GM11168 (cell line): ENCODE measurements at regions not wholly inside any gene's neighbourhood (a gene's known extent, or its start where the extent isn't known, plus 50 kb on each side); places are given as distances from the start of the nearest gene placed in this dataset.
"Not testable (repeated sequence)": the region's sequence is repeated elsewhere in the genome, so short reads cannot be mapped to it uniquely, and the experiment has no call there.

Experiments used
- in situ Hi-C: fragments of 300-500 bp; cut with MboI; formaldehyde crosslinking; loops from one replicate; pipeline ENCODE4 v1.12.0; 2022; ENCODE audit warnings: low sequenced_read_pairs; ENCODE audit not compliant: unreplicated experiment

DNA sequence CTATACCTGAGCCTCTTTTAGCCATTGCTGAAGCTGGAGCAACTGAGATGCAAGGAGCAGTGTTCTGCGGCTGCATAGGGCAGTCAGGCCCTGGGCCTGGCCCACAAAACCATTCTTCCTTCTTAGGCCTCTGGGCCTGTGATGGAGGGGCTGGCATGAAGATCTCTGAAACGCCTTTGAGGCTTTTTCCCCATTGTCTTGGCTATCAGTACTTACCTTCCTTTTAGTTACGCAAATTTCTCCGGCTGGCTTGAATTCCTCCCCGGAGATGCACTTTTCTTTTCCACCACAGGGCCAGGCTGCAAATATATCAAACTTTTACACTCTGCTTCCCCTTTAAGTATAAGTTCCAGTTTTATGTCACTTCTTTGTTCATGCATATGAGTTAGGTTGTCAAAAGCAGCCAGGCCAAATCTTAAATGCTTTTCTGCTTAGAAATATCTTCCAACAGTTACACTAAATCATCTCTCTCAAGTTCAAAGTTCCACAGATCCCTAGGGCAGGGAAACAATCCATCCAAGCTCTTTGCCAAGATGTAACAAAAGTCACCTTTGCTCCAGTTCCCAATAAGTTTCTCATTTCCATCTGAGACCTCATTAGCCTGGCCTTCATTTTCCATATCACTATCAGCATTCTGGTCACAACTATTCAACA, 194.4 kb upstream of the PCDH7 start:
- in situ Hi-C loops = no loop called here

DNA sequence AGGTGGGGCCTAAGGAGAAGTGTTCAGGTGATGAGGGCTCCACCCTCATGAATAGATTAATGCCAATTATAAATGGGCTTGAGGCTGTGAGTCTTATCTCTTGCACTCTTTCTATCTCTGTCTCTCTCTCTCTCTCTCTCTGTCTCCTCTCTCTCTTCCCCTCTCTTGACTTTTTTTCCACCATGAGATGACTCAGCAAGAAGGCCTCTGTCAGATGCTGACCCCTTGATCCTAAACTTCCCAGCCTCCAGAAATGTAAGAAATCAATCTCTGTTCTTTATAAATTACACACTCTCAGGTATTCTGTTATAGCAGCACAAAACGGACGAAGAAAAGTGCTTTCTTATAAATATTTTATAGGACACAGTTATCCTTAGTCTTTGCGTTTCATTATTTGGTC, 184.9 kb upstream of the PCDH7 start:
- in situ Hi-C loops = no loop called here

DNA sequence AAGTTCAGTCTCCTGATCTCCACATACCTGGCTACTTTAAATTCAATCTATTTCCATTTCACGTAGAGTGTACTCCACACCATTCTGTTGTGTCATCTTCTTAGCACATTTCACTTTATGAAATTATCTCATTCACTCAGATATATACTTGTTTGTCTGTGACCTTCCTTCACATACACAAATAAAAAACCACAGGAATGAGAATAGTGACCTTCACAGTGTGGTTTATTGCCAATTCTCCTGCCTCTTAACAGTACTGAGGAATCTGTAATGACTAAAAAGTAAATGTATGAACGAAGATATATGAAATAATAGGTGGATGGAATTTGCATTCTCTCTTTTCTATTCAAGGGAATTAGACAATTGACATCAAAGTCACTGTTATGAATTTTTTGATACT, 183.9 kb upstream of the PCDH7 start:
- in situ Hi-C loops = no loop called here

DNA sequence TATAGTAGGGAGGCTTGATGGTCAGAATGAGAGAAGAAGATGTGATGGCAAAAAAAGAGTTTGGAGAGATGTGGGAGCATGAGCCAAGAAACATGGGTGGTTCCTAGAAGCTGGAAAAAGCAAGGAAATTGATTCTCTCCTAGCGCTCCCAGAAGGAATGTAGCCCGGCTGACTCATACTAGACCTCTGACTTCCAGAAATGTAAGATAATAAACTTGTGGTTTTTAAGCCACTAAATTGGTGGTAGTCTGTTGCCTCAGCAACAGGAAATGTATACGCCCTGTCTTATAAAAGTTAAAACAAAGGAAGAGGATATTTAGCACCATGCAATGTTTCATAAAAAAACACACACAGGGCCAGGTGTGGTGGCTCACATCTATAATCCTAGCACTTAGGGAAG, 182.7 kb upstream of the PCDH7 start:
- in situ Hi-C loops = no loop called here

DNA sequence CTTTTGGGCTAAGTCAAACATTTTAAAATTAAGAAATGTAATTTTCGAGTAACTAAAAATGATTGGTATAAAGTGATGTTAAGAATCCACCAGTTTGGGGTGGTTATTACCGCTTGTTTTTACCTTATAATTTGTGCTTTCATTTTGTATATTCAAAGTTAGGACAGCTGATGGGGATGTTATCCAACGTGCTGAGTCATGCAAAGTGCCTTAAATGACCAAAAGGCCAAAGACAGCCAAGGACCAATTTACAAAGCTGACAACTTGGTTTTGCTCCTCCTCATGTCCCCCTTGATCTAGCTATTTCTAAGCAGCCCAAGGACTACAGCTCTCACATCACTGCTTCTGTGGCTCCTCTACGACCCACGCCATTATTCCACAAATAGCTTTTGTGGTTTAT, 181.4 kb upstream of the PCDH7 start:
- in situ Hi-C loops = no loop called here

DNA sequence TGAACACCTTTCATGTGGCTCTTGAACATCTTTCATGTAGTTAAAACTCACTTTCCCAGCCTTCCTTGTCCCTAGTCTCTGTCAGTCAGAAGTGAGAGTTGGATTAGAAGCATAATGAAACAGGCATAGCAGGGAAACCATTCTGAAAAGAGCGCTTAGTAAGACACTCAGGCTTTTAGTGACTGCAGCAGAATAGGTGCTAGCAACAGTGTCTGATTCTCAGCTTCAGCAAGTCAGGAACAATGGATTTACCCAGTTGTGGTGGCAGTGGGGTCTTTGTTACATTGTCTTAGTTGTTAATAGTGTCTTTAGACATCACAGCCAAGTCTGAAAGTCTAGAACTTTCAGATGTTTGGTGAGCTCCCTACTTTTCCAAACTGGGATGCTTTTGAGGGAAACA, 177.1 kb upstream of the PCDH7 start:
- in situ Hi-C loops = no loop called here

DNA sequence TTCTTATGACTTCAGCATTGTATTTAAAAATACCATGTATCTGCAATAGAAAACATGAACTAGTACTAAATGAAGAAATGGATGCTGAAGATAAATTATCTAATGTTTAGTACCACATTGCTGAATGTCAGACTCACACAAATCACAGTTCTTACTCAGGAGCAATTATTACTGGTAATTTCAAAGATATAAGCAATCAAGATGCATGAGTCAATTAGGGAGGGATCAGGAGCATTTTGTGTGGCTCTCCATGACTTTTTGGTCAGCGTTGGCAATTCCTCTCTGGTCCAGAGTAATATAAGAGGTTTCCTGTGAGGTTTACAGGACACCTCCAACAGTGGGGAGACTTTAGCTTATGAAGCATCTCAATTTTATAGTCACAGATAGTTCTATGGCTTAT, 167.0 kb upstream of the PCDH7 start:
- in situ Hi-C loops = no loop called here

DNA sequence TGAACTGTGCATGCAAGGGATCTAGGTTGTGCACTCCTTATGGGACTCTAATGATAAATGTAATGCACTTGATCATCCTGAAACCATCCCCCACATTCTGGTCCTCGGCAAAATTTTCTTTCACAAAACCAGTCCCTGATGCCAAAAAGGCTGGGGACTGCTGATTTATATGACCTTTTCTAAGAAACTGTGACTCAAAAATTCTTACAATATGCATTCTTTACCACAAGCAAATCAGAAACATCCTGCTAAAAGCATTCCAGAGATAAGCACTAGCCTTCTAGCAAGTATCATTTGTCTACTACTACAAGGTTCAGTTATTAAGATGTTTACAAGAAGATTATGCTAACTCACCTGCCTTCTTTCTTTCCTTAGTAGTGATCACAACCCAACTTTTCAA, 166.5 kb upstream of the PCDH7 start:
- in situ Hi-C loops = no loop called here

DNA sequence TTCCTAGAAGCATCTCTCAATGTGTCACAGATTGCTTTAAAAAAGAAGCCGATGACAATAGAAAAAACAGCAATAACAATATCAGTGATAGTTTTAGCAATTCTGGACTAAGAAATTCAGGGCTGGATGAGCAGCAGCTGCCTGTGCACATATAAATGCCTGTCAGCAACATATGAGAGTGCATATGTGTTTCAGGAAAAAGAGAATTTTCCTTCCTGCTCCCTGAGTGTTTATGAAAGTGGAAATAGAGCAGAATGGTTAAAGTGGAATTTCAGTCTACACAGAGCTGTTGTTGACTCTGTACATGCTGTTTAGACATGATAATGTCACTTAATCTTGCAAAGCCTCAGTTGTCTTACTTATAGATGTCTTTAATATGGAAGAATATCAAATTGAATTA, 164.4 kb upstream of the PCDH7 start:
- in situ Hi-C loops = no loop called here

DNA sequence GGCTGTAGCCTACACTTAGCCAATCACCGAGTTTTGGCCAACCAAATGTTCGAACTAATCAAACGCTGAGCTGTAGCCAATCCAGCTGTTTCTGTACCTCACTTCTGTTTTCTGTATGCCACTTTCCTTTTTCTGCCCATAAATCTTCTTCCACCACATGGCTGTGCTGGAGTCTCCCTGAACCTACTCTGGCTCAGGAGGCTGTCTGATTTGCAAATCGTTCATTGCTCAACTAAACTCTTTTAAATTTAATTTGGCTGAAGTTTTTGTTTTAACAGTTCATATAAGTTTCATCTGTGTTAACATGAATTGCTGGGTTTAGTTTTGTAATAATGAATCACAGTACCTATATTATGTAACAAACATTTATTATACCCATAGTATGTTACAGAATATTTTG, 160.7 kb upstream of the PCDH7 start:
- in situ Hi-C loops = no loop called here

DNA sequence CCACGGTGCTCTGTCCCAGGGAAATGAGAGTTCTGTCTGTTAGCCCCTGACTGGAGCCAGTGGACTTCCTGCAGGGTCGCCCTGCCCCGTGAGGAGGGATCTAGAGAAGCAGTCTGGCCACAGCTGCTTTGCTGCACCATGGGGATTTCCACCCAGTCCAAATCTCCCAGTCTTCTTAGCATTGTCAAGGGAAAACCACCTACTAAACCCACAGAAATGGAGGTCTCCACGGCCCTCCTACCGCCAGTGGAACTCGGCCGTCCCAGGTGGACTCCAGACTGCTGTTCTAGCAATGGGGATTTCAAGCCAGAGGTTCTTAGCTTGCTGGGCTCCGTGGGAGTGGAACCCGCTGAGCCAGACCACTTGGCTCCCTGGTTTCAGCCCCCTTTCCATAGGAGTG, 133.3 kb upstream of the PCDH7 start:
- in situ Hi-C loops = no loop called here

DNA sequence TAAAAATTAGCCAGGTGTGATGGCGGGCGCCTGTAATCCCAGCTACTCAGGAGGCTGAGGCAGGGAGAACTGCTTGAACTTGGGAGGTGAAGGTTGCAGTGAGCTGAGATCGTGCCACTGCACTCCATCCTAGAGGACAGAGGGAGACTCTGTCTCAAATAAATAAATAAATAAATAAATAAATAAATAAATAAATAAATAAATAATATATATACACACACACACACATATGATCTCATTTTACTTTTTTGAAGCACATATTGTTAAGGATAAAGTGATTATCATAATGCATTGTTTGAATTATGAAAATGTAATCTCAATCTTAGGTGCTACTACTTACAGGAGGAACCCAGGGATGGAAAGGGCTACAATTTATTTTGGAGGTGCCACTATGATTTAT, 130.5 kb upstream of the PCDH7 start:
- in situ Hi-C loops = not testable (repeated sequence)

DNA sequence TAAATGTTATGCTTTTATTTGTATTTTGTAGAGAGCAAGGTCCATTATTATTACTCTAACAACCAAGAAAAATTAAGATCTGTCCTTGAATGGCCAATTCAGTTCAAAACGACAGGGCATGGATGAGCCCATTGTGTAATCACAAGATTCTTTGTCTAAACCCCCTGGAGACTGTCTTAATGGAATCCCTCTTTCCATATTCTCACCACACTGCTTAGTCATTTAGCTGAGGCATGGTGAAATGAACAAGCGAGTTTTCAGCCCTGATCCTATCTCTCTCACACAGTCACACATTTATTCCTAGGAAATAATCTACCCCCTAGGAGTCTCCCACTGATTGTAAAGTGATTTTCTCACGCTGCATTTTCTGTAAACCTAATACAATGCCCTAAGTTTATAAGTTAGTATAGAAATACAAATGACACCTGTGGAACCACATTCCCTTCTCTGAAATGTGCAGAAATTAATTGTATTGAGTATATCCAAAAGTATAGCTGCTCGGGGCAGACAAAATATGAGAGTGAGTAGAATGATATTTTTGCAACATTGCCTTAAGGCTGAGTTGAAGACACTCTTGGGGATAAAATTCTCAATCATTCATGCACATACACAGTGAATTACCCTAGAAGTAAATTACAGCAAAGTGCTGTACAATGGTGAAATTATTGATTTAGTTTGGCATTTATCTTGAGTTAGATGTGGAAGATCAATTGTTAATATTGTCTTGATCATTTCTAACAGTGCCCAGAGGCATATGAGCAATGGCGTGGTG, 119.7 kb upstream of the PCDH7 start:
- in situ Hi-C loops = no loop called here

DNA sequence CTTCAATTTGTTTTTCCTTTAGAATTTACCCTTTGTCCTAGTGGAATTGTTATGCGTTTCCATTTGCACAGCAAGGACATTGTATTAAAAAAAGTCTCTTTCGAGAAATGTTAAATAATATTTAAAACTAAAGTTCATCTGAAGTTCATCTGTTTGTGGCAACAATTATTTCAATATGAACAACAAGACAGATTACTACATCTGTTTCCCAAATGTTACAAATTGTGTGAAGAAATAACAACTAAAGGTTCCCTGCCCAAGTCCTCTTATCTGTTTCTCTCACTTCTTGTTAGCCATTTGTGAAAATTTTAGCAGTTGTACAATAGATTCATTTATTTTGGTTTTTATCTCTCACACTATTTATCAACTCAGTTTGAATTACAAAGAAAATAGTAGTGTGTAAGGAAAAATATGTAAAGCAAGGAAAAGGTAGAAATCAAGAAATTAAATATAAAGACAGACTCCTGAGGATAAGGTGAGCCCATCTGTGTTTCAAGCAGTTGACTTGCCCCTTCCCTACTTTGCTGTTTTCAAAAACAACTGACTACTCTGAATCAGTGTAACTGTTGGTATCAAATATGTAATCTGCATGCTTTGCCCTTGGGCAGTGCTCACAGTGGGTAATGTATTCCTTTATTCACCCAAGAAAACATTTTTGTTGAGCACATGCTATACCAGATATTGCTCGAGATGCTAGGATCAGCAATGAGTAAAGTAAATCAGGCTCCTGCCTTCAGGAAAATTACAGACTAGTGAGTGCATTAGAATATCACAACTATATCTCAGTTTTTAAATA, 118.9 kb upstream of the PCDH7 start:
- in situ Hi-C loops = no loop called here

DNA sequence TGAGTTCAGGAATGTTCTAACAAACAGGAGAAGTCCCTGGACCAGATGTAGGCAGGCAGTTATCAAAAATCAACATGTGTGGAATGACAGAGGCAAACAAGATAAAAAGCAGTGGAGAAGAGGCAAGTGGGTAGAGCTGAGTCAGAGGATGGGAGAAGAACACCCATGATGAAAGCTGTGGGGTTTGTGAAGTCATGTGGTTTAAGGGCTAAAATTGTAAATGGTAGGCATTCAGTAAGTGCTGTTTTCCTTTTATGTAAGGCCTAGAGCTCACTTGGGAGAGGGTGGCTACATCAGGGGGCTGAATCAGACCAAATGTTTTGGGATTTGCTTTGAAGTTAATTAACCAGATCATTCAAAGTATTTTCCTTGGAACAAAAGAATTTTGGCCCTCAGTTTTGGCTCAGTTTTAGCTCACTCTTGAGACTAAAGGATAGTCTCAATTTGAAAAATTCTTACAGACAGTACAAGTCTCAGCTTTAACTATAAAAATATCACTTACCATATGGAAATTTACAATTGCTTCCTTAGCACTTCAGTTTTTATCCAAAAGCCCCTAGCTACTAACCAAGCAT, 114.5 kb upstream of the PCDH7 start:
- in situ Hi-C loops = no loop called here

DNA sequence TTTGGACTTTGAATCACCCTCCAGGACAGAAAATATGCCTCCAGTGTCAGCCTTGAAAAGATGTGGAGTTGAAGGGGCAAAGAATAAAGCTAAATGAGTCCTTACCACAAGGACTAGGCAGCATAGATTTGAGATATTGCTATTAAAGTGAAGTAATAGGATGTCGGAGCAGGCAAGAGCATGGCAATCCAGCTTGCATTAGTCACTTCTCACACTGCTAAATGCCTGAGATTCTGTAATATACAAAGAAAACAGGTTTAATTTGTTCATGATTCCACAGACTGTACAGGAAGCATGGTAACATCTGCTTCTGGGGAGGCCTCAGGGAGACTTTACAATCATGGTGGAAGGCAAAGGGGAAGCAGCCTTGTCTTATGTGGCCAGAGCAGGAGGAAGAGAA, 109.8 kb upstream of the PCDH7 start:
- in situ Hi-C loops = no loop called here

DNA sequence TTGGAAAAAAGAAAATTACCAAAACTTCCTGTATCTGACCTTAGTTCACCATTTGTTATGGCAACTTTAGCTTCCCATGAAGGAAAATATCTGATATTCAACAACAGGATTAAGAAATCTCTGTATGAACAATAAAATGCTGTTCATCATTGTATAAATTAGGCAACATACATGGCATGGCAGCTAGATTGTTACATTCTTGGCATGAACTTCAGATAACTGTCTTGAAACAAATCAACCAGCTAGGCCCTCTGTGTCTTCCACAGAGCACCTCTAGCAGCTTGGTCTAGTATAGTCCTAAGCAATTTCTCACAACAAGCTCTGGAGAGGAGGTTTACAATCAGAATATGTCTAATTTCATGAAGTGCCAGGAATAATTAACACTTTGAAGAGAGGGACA, 105.4 kb upstream of the PCDH7 start:
- in situ Hi-C loops = no loop called here

DNA sequence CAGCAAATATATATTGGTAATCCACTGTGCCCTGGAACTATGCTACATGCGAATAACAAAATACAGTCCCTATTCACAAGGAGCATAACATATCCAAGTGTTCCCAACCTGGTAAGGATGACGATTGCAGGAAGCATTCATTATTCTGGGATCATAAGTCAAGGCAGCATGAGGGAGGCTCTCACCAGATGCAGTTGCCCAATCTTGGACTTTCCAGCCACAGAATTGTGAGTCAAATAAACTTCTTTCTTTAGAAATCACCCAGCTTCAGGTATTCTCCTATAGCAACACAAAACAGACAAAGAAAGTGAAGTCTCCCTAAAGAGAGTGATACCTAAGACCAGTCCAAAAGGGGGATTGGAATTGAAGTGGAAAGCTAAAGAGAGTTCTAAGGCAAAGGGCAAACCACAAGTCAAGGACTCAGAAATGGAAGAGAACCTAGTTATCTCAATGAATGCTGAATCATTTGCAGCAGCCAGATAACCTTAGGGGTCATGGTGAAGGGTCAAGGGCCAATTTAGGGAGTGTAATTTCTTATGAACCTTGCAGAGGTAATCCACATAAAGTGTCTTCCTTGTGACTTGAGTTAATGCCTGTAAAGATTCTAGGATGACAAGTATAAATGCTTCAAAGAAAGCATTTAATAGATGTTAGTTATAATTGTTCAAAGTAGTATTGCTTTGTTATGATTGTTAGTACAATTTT, 103.1 kb upstream of the PCDH7 start:
- in situ Hi-C loops = no loop called here

DNA sequence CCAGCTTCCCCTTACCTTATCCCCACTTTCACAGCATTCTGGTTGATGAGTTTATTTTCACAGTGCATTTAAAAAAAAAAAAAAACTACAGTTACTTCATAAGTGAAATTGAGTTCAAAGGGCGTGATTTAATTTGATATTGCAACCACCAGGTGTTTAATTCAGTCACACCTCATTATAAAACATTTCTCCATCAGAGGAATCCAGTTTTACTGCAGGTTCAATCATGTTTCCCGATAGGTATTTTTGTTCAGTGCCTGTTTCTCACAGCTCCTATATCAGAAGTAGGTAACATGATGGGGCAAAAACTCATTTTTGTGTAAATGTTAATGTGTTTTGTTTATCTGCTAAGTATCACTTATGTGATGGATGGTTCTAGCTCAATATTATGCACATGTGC, 102.3 kb upstream of the PCDH7 start:
- in situ Hi-C loops = no loop called here

DNA sequence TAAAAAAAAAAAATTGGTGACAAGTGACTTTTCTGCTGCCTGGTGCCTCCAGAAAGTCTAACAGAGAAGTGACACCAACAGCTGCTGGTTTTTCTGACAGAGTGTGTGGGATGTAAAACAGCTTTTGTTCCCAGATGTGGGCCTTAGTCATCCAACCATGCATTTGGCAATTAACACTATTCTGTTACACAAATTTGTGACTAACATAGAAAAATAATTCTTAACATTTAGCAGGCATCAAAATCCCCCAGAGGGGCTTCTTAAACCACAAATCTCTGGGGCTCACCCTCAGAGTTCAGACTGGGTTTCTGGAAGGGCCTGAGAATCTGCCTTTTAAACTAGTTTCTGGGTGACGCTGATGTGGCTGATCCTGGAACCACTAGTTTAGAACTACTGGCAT, 100.5 kb upstream of the PCDH7 start:
- in situ Hi-C loops = no loop called here
